Keratinocyte (primary cell): ENCODE measurements at regions not wholly inside any gene's neighbourhood (a gene's known extent, or its start where the extent isn't known, plus 50 kb on each side); places are given as distances from the start of the nearest gene placed in this dataset.

Experiments
- DNase-seq: peaks from one replicate; pipeline ENCODE4 v3.0.0-alpha.2; 2011; ENCODE audit warnings: low read depth, missing footprints, low spot score
- FAIRE-seq: peaks from 2 replicates; lab custom pipeline; 2011; peaks lifted over from hg19 to GRCh38; lab: Jason Lieb, UNC
- H2AFZ ChIP-seq: 2 replicates; pipeline ENCODE4 v1.6.0; 2012; ENCODE audit warnings: low read length, control low read depth, inconsistent platforms; ENCODE audit not compliant: control insufficient read depth
- H3K27ac ChIP-seq: 2 replicates; pipeline ENCODE4 v1.5.1; 2011; ENCODE audit warnings: low read length; ENCODE audit not compliant: control insufficient read depth, insufficient read depth
- H3K27me3 ChIP-seq: 3 replicates; pipeline ENCODE4 v1.6.0; 2011; ENCODE audit warnings: low read length; ENCODE audit not compliant: control insufficient read depth, insufficient read depth; ENCODE audit errors: extremely low read depth
- H3K36me3 ChIP-seq, 2 experiments: 2 replicates in 1 of 2; 3 replicates in 1 of 2; pipeline ENCODE4 v1.5.1; 2011; ENCODE audit warnings: low read length in 2 of 2, mild to moderate bottlenecking in 1 of 2; ENCODE audit not compliant: control insufficient read depth in 2 of 2, insufficient read depth in 2 of 2; ENCODE audit errors: extremely low read depth in 1 of 2
- H3K4me1 ChIP-seq: 3 replicates; pipeline ENCODE4 v1.5.1; 2011; ENCODE audit warnings: low read length; ENCODE audit not compliant: control insufficient read depth, insufficient read depth; ENCODE audit errors: extremely low read depth
- H3K4me2 ChIP-seq: 3 replicates; pipeline ENCODE4 v1.6.0; 2011; ENCODE audit warnings: low read depth, low read length; ENCODE audit not compliant: control insufficient read depth, insufficient read depth; ENCODE audit errors: extremely low read depth
- H3K4me3 ChIP-seq, 3 experiments: fragments of 200-600 bp in 1 of 3; sonication (generic) in 1 of 3; 2 replicates in 2 of 3; 3 replicates in 1 of 3; pipeline ENCODE4 v1.5.1; 2011 to 2016; ENCODE audit warnings: low read length in 3 of 3, mild to moderate bottlenecking in 3 of 3, control low read depth in 2 of 3, inconsistent platforms in 1 of 3, low read depth in 1 of 3, mixed read lengths in 1 of 3, mixed run types in 1 of 3, moderate library complexity in 1 of 3; ENCODE audit not compliant: control insufficient read depth in 2 of 3, insufficient read depth in 2 of 3; ENCODE audit errors: extremely low read depth in 1 of 3
- H3K79me2 ChIP-seq: 2 replicates; pipeline ENCODE4 v1.6.0; 2012; ENCODE audit warnings: low read length; ENCODE audit not compliant: control insufficient read depth, insufficient read depth
- H3K9ac ChIP-seq: 3 replicates; pipeline ENCODE4 v1.6.0; 2011; ENCODE audit warnings: low read length; ENCODE audit not compliant: control insufficient read depth, insufficient read depth; ENCODE audit errors: extremely low read depth
- H3K9me1 ChIP-seq: 3 replicates; pipeline ENCODE4 v1.6.0; 2011; ENCODE audit warnings: low read length; ENCODE audit not compliant: control insufficient read depth, insufficient read depth; ENCODE audit errors: extremely low read depth
- H3K9me3 ChIP-seq: 2 replicates; pipeline ENCODE4 v1.5.1; 2012; ENCODE audit warnings: low read depth, low read length; ENCODE audit not compliant: control insufficient read depth
- H4K20me1 ChIP-seq: 3 replicates; pipeline ENCODE4 v1.6.0; 2011; ENCODE audit warnings: low read length; ENCODE audit not compliant: control insufficient read depth, insufficient read depth; ENCODE audit errors: extremely low read depth
- EZH2 ChIP-seq: IDR thresholded peaks from one replicate; pipeline ENCODE4 v1.6.1; 2012; ENCODE audit warnings: inconsistent platforms, mild to moderate bottlenecking, low read length, moderate library complexity
- dilution Hi-C: fragments of 300-500 bp; cut with MboI; formaldehyde crosslinking; loops from one replicate; pipeline ENCODE4 v1.7.0; 2020; ENCODE audit warnings: low sequenced_read_pairs; ENCODE audit not compliant: extremely low pct_ligation_motif_present
- TF ChIP-seq, protein P1 (sequence below), 3 experiments: IDR thresholded peaks in 1 of 3; conservative IDR thresholded peaks in 1 of 3; optimal IDR thresholded peaks in 1 of 3; 2 replicates in 2 of 3; 3 replicates in 1 of 3; pipeline versions ENCODE3 to v1.5.1; 2011; ENCODE audit warnings: low read length in 3 of 3, mild to moderate bottlenecking in 3 of 3, moderate library complexity in 2 of 3, control low read depth in 1 of 3, inconsistent platforms in 1 of 3; ENCODE audit not compliant: insufficient read depth in 2 of 3; ENCODE audit errors: extremely low read depth in 1 of 3

DNA sequence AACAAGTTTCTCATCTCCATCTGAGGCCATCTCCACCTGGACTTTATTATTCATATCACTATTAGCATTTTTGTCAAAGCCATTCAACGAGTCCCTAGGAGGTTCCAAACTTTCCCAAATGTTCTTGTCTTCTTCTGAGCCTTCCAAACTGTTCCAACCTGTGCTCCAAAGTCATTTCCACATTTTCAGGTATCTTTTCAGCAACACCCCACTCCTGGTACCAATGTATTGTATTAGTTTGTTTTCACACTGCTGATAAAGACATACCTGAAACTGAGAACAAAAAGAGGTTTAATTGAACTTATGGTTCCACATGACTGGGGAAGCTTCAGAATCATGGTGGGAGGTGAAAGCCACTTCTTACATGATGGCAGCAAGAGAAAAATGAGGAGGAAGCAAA lies 385.4 kb upstream of the GATB start:
- H3K4me1 ChIP-seq: no peaks in the 10 kb centered on the region
- H3K9me1 ChIP-seq: no peaks in the 10 kb centered on the region
- TF ChIP-seq, protein P1, sequence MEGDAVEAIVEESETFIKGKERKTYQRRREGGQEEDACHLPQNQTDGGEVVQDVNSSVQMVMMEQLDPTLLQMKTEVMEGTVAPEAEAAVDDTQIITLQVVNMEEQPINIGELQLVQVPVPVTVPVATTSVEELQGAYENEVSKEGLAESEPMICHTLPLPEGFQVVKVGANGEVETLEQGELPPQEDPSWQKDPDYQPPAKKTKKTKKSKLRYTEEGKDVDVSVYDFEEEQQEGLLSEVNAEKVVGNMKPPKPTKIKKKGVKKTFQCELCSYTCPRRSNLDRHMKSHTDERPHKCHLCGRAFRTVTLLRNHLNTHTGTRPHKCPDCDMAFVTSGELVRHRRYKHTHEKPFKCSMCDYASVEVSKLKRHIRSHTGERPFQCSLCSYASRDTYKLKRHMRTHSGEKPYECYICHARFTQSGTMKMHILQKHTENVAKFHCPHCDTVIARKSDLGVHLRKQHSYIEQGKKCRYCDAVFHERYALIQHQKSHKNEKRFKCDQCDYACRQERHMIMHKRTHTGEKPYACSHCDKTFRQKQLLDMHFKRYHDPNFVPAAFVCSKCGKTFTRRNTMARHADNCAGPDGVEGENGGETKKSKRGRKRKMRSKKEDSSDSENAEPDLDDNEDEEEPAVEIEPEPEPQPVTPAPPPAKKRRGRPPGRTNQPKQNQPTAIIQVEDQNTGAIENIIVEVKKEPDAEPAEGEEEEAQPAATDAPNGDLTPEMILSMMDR (optimal IDR thresholded peaks at IDR 0.05 in 1 of 3, IDR thresholded peaks at IDR 0.05 in 1 of 3, conservative IDR thresholded peaks at IDR 0.05 in 1 of 3; ENCODE audit: extremely low read depth in 1 of 3, insufficient read depth in 2 of 3, low read length in 3 of 3): no peak
- TF ChIP-seq EZH2: no peak
- dilution Hi-C loops: no loop called here
- H3K4me3 ChIP-seq: no peak overlapping the region
- H4K20me1 ChIP-seq: no peaks in the 10 kb centered on the region
- no peaks in the 10 kb centered on the region for H3K79me2 ChIP-seq
- H3K9me3 ChIP-seq: peaks cover 1% of the 10 kb centered on the region
- no peaks in the 10 kb centered on the region for H3K36me3 ChIP-seq
- H3K9ac ChIP-seq: no peak overlapping the region
- H2AFZ ChIP-seq: no peak overlapping the region
- no peaks in the 10 kb centered on the region for H3K27me3 ChIP-seq
- H3K4me2 ChIP-seq: no peak overlapping the region
- DNase-seq (no peak), FAIRE-seq (no peak)
- H3K27ac ChIP-seq: no peak overlapping the region

DNA sequence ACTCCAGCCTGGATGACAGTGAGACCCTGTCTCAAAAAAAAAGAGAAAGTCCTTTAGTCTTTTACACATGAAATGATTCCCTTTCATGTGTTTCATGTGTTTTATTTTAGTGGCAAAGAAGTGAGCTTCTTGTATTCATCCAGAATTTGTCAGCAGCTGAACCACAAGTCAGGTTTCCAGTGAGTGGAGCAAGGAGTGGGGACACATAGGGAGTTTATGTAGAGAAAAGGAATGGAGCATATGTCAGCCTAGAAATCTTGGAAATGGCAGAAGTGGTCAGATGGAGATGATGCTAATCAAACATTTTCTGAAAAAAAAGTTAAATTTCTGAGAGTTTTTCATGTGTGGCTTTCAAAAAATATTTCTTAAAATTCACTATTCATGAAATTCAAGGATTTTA lies 383.0 kb upstream of the GATB start:
- Histone ChIP-seq H2AFZ (no peak overlapping the region), H3K9me3 (peaks cover 1% of the 10 kb centered on the region), H4K20me1 (no peaks in the 10 kb centered on the region), H3K4me1 (no peaks in the 10 kb centered on the region), H3K36me3 (no peaks in the 10 kb centered on the region), H3K79me2 (no peaks in the 10 kb centered on the region), H3K9ac (no peak overlapping the region), H3K4me2 (no peak overlapping the region), H3K27ac (no peak overlapping the region), H3K27me3 (no peaks in the 10 kb centered on the region), H3K9me1 (no peaks in the 10 kb centered on the region), H3K4me3 (no peak overlapping the region)
- dilution Hi-C loops: no loop called here
- TF ChIP-seq, protein P1 (optimal IDR thresholded peaks at IDR 0.05 in 1 of 3, IDR thresholded peaks at IDR 0.05 in 1 of 3, conservative IDR thresholded peaks at IDR 0.05 in 1 of 3; ENCODE audit: extremely low read depth in 1 of 3, insufficient read depth in 2 of 3, low read length in 3 of 3): no peak
- TF ChIP-seq EZH2: no peak
- no peak for DNase-seq
- FAIRE-seq: no peak
